Ishikawa (cell line): ENCODE measurements at regions not wholly inside any gene's neighbourhood (a gene's known extent, or its start where the extent isn't known, plus 50 kb on each side); places are given as distances from the start of the nearest gene placed in this dataset.

Source experiments
- CREB1 ChIP-seq: IDR thresholded peaks from 2 replicates; pipeline ENCODE4 v1.6.1; 2012; ENCODE audit warnings: low read depth
- EP300 ChIP-seq: IDR thresholded peaks from 2 replicates; pipeline ENCODE4 v1.6.1; 2012; ENCODE audit warnings: borderline replicate concordance
- MAX ChIP-seq: IDR thresholded peaks from 2 replicates; pipeline ENCODE4 v1.6.1; 2012

- no peak for TF ChIP-seq MAX
- no peak for TF ChIP-seq CREB1
- TF ChIP-seq EP300: no peak
Observed at GRCh38 chr20:22984008-22984407, 51.1 kb upstream of the SSTR4 start.
